ENCODE measurements at regions not wholly inside any gene's neighbourhood (a gene's known extent, or its start where the extent isn't known, plus 50 kb on each side); places are given as distances from the start of the nearest gene placed in this dataset.
A peak's percentile ranks its signal among the peaks of the same experiment; 100 is the strongest.

- DNase-seq, result no peak
These were observed 54.4 kb downstream of the NIBAN1 start for GRCh38 chr1:184919892-184920291.

- DNase-seq, result no peak
These were observed 58.7 kb downstream of the NIBAN1 start for GRCh38 chr1:184915463-184916090.

GRCh38 chr1:184914149-184914548 is 60.2 kb downstream of the NIBAN1 start:
- DNase-seq, result no peak

GRCh38 chr1:184912392-184912791 is 61.9 kb downstream of the NIBAN1 start:
- DNase-seq, result no peak

GRCh38 chr1:184911830-184912229 is 62.5 kb downstream of the NIBAN1 start:
- no peak for DNase-seq

- DNase-seq, result no peak
These were observed 63.1 kb downstream of the NIBAN1 start for GRCh38 chr1:184911103-184911745.

- DNase-seq, result no peak
These were observed 63.6 kb downstream of the NIBAN1 start for GRCh38 chr1:184910691-184911091.

GRCh38 chr1:184910005-184910404 is 64.3 kb downstream of the NIBAN1 start:
- DNase-seq, result no peak

GRCh38 chr1:184909019-184909418 is 65.3 kb downstream of the NIBAN1 start:
- DNase-seq, result no peak

GRCh38 chr1:184908506-184908905 is 65.8 kb downstream of the NIBAN1 start:
- no peak for DNase-seq

- DNase-seq, result no peak
These were observed 66.8 kb downstream of the NIBAN1 start for GRCh38 chr1:184907500-184907899.

- no peak for DNase-seq
These were observed 67.5 kb downstream of the NIBAN1 start for GRCh38 chr1:184906761-184907160.

- peak; percentile 94 for DNase-seq
These were observed 68.5 kb downstream of the NIBAN1 start for GRCh38 chr1:184905601-184906322.

- DNase-seq, result no peak
These were observed 71.1 kb downstream of the NIBAN1 start for GRCh38 chr1:184903111-184903692.

- DNase-seq, result no peak
These were observed 73.8 kb downstream of the NIBAN1 start for GRCh38 chr1:184900507-184900906.

GRCh38 chr1:184896000-184896399 is 78.3 kb downstream of the NIBAN1 start:
- DNase-seq, result no peak

- no peak for DNase-seq
These were observed 79.2 kb downstream of the NIBAN1 start for GRCh38 chr1:184895086-184895485.

GRCh38 chr1:184893695-184894094 is 80.6 kb downstream of the NIBAN1 start:
- DNase-seq, result no peak

- no peak for DNase-seq
These were observed 82.2 kb downstream of the NIBAN1 start for GRCh38 chr1:184892116-184892515.

- DNase-seq, result no peak
These were observed 82.9 kb downstream of the NIBAN1 start for GRCh38 chr1:184891440-184891839.

- no peak for DNase-seq
These were observed 83.8 kb downstream of the NIBAN1 start for GRCh38 chr1:184890539-184890973.

- DNase-seq, result no peak
These were observed 84.4 kb downstream of the NIBAN1 start for GRCh38 chr1:184889902-184890301.

GRCh38 chr1:184889166-184889565 is 85.1 kb downstream of the NIBAN1 start:
- no peak for DNase-seq

- no peak for DNase-seq
These were observed 85.8 kb downstream of the NIBAN1 start for GRCh38 chr1:184888505-184888904.

Measured in NCI-H2081 treated with DMSO at 0.1 percent for 48 hours (cell line).